HFF-Myc (cell line): ENCODE measurements at regions not wholly inside any gene's neighbourhood (a gene's known extent, or its start where the extent isn't known, plus 50 kb on each side); places are given as distances from the start of the nearest gene placed in this dataset.
A peak's percentile ranks its signal among the peaks of the same experiment; 100 is the strongest.
"Not testable (repeated sequence)": the region's sequence is repeated elsewhere in the genome, so short reads cannot be mapped to it uniquely, and the experiment has no call there.

ENCODE experiments used
- DNase-seq: peaks from one replicate; pipeline ENCODE4 v3.0.0-alpha.2; 2011; ENCODE audit warnings: low read depth; ENCODE audit errors: extremely low read depth
- H3K4me3 ChIP-seq: replicated peaks from 2 replicates; pipeline ENCODE4 v1.5.1; 2011; ENCODE audit warnings: low read depth, mild to moderate bottlenecking, control low read depth, low read length
- TF ChIP-seq, protein P1 (sequence below): IDR thresholded peaks from 2 replicates; pipeline ENCODE4 v1.5.1; 2012; ENCODE audit warnings: mild to moderate bottlenecking, low read depth, low read length, control low read depth; ENCODE audit errors: missing control alignments

DNA sequence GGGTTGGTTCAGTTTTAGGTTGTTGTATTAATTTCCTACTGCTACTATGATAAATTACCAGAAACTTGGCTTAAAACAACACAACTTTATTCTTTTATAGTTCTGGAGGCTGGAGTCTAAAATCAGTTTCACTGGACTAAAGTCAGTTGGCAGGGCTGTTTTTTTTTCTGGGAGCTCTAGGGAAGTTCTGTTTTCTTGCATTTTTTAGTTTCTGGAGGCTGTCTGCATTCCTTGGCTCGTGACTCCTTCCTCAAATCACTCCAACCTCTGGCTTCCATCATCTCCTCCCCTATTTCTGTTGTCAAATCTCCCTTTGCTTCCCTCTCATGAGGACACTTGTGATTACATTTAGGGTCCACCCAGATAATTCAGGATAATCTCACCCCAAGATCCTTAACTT, 51.3 kb upstream of the SUB1 start:
- TF ChIP-seq, protein P1, sequence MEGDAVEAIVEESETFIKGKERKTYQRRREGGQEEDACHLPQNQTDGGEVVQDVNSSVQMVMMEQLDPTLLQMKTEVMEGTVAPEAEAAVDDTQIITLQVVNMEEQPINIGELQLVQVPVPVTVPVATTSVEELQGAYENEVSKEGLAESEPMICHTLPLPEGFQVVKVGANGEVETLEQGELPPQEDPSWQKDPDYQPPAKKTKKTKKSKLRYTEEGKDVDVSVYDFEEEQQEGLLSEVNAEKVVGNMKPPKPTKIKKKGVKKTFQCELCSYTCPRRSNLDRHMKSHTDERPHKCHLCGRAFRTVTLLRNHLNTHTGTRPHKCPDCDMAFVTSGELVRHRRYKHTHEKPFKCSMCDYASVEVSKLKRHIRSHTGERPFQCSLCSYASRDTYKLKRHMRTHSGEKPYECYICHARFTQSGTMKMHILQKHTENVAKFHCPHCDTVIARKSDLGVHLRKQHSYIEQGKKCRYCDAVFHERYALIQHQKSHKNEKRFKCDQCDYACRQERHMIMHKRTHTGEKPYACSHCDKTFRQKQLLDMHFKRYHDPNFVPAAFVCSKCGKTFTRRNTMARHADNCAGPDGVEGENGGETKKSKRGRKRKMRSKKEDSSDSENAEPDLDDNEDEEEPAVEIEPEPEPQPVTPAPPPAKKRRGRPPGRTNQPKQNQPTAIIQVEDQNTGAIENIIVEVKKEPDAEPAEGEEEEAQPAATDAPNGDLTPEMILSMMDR = no peak
- no peak for DNase-seq
- H3K4me3 ChIP-seq = no peak overlapping the region

DNA sequence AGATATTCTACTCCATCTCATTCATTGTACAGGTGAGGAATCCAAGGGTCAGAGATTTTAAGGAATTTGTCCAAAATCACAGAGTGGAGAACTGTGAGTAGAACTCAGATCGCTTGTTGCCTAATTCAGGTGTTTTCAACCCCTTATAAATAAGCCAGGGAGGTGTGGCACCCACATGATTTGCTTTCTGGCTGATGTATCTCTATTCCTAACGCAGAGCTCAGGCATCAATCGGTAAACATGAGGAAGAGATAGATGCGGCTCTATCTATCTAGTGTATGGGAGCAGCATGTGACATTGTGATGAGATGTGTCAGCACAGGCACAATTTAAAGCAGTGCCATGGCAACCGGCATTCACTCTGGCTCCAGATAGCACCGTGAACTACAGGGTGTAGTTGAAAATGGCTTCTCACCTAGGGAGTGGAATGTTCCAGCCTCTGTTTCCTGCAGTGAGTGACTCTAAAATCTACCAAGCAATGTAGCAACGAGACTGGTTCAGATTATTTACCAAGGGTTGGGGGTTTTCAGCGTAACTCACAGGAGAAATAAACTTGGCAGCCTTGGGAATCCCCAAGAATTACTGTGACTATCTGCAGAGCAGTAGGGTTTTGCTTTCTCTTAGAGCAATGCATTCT, 53.4 kb upstream of the SUB1 start:
- no peak for DNase-seq
- H3K4me3 ChIP-seq = no peak overlapping the region
- TF ChIP-seq, protein P1 = no peak

DNA sequence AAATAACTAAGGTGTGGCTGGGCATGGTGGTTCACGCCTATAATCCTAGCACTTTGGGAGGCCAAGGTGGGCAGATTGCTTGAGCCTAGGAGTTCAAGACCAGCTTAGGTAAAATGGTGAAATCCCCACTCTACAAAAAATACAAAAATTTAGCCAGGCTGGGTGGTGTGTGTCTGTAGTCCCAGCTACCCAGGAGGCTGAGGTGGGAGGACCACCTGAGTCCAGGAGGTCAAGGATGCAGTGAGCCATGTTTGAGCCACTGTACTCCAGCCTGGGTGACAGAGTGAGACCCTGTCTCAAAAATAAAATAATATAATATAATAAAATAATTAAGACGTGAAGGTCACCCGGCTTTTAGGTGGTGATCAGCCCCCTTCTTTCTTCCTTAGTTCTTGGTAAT, 58.0 kb upstream of the SUB1 start:
- H3K4me3 ChIP-seq, DNase-seq: not testable (repeated sequence)

DNA sequence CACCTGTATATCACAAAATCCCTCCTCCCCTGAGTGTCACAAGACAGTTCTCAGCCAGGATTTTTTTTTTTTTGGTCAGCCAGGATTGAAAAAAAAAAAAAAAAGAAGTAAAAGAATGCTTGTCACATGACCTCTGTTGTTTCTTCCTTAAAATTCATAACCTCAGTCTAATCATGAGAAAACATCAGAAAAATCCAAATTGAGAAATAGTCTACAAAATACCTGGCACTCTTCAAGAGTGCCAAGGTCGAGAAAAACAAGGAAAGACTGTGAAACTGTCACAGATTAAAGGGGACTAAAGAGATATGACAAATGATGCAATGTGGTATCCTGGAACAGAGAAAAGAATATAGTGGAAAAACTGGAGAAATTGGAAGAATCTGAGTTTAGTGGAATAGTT, 58.5 kb upstream of the SUB1 start:
- TF ChIP-seq, protein P1 = no peak

DNA sequence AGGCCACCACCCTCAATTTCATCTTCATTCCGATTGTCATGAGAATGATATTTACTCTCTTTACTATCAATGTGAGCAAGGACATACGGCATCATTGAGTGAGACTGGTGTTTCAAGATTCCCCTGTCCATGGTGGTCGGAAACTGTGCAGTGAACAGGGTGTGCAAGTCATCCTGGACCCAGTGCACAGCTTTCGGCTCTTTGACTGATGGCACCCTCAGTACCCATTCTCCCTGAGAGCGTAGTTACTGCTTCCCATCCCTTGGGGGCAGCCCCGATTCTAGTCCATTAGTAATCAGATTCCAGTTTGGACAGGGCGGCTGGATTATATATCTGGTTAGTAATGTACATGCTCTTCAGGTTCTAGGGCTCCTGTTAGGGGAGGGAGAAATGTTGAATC, 61.7 kb upstream of the SUB1 start:
- TF ChIP-seq, protein P1 = peak; percentile 23
- DNase-seq = no peak
- no peak overlapping the region for H3K4me3 ChIP-seq

More for the DNA sequence above, 58.5 kb upstream of the SUB1 start:
- no peak for DNase-seq
- H3K4me3 ChIP-seq = no peak overlapping the region

DNA sequence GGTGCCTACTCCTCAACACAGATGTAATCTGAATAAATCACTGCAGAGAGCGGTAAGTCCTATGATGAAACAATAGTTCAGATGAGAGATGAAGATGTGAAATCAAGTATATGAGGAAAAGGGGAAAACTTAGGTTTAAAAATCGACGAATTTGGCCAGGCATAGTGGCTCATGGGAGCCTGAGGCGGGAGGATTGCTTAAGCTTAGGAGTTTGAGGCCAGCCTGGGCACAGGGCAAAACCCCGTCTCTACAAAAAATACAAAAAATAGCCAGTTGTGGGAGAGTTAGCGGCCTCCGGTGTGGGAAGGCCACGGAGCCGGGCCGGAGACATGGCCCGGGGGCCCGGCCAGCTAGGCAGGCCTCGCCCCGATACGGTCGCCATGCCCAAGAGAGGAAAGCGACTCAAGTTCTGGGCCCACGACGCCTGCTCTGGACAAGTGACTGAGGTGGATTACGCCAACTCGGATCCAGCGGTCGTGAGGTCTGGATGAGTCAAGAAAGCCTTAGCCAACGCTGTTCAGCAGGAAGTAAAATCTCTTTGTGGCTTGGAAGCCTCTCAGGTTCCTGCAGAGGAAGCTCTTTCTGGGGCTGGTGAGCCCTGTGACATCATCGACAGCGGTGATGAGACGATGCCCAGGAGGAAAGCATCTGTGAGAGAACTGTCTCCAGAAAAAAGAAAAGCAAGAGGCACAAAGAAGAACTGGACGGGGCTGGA, 62.8 kb upstream of the SUB1 start:
- no peak overlapping the region for H3K4me3 ChIP-seq
- peak; percentile 53 for DNase-seq
- TF ChIP-seq, protein P1 = no peak

DNA sequence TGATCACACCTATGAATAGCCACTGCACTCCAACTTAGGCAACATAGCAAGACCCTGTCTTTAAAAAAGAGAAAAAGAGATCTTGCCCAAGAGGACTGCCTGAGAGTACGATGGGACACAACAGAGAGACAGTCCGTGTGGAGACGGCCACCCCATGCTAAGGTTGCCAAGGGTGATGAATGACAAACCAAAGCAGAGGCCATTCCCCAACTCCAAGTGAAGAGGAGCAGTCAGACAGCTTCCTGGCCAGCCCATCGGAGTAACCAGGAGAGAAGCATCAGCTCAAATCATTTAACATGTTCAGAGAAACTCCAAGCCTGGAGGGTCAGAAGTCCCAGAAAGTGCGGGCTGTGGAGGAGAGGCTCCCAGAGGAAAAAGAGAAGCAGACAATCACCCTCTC, 63.9 kb upstream of the SUB1 start:
- H3K4me3 ChIP-seq = no peak overlapping the region
- no peak for DNase-seq
- TF ChIP-seq, protein P1 = no peak
